Mononuclear cell (primary cell): ENCODE measurements at regions not wholly inside any gene's neighbourhood (a gene's known extent, or its start where the extent isn't known, plus 50 kb on each side); places are given as distances from the start of the nearest gene placed in this dataset.

ENCODE experiments used
- H3K27me3 ChIP-seq: 2 replicates; pipeline ENCODE4 v1.6.0; 2011; ENCODE audit warnings: low read length, control low read depth; ENCODE audit not compliant: insufficient read depth
- H3K4me1 ChIP-seq: 2 replicates; pipeline ENCODE4 v1.5.1; 2011; ENCODE audit warnings: mild to moderate bottlenecking, low read length, control low read depth; ENCODE audit not compliant: insufficient read depth
- H3K4me3 ChIP-seq: 2 replicates; pipeline ENCODE4 v1.5.1; 2011; ENCODE audit warnings: mild to moderate bottlenecking, low read length, moderate library complexity
- H3K9me3 ChIP-seq: 2 replicates; pipeline ENCODE4 v1.5.1; 2011; ENCODE audit warnings: low read depth, mild to moderate bottlenecking, control low read depth, low read length

DNA sequence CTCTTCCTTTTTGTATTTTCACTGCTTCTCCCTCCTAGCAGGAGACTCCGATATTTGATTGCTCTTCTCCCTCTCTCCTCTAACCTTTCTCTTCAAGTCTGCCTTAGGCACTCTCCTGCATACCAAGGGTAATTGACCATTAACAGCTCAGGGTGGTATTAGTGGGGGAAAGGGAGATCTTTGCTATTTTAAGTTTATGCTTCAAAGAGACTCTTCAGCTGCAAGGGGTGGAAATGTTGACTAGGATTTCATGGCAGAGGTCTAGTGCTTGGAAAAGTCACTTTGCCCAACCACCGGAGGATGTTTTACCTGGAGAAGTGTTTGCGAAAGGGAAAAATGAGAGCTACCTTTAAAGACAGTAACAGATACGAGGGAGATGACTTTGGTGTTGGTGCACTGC, 453.7 kb downstream of the SLC4A3 start:
- no peaks in the 10 kb centered on the region for H3K9me3 ChIP-seq
- no peak overlapping the region for H3K4me3 ChIP-seq

DNA sequence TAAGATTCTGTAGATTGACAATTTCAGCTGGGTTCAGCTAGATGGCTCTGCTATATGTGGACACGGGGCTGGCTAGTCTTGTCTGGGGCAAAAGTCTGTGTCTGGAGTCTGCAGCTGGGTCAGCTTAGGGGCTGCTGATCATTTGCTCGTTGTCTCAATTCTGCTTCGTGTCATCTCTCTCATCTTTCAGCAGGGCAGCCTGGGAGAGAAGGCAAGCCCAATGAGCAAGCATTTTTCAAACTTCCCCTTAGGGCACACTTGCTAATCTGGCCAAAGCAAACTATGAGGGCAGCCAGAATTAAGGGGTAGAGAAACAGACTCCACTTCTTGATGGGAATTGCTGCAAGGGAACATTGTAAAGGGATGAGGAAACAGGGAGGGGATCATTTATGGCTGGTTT, 462.6 kb downstream of the SLC4A3 start:
- H3K27me3 ChIP-seq = no peaks in the 10 kb centered on the region
- H3K4me1 ChIP-seq = no peaks in the 10 kb centered on the region
- H3K4me3 ChIP-seq = no peak overlapping the region
- no peaks in the 10 kb centered on the region for H3K9me3 ChIP-seq

More for the DNA sequence above, 453.7 kb downstream of the SLC4A3 start:
- Histone ChIP-seq H3K4me1 (no peaks in the 10 kb centered on the region), H3K27me3 (no peaks in the 10 kb centered on the region)

DNA sequence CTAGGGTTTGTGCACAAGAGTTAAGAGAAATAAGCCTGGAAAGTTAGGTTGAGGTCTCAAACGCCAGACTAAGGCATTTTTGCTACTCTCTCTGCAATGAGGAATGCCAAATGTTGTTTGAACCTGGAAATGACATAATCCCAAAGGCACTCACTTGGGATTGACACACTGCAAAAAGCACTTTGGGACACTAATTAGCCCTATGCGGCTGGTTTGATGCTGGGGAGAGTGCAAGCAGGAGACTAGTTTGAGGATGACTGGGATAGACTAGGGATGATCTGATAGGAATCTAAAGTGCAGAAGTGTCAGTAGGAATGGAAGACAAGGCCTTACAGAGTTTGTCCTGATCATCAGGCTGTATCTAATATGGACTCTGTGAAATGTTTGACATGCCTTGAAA, 469.0 kb downstream of the SLC4A3 start:
- Histone ChIP-seq H3K4me1 (no peaks in the 10 kb centered on the region), H3K27me3 (no peaks in the 10 kb centered on the region), H3K4me3 (no peak overlapping the region), H3K9me3 (no peaks in the 10 kb centered on the region)

DNA sequence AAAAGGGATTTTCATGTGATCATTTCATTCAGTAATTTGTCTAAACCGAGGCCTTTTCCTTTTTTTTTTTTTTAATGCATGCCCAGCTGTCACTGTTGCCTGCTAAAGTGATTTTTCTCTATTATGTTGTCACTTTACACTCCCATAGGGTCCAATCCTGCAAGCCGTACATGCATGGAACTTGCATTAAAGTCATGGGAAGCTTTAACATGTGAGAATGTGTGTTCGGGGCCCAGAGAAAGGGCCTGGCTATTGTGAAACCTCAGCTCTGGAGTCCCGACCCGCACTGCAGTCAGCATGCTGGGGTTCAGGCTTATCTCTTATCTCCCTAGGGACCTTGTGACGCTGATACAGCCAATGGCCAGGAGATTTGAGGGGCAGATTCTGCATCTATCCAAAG, 474.6 kb downstream of the SLC4A3 start:
- H3K9me3 ChIP-seq = no peaks in the 10 kb centered on the region
- H3K27me3 ChIP-seq = no peaks in the 10 kb centered on the region
- H3K4me1 ChIP-seq = no peaks in the 10 kb centered on the region
- H3K4me3 ChIP-seq = no peak overlapping the region

DNA sequence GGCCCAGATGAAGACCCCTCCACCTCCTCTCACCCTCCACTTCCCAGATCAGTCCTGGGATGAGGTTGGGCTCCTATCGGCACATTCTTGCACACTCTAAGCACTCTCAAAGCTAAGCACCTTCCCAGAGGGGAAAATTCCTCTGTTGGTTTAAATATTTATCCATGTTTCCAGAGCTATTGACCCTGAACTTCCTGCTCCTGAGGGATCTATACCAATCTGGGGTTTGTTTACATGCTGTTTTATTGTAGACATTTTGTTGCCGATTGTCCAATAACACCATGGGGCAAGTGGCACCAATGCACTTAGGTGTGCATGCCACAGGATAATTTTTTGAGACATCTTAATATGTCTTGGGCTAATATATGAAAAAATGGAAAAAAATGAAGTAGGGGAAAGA, 476.2 kb downstream of the SLC4A3 start:
- Histone ChIP-seq H3K4me1 (no peaks in the 10 kb centered on the region), H3K27me3 (no peaks in the 10 kb centered on the region), H3K4me3 (no peak overlapping the region), H3K9me3 (no peaks in the 10 kb centered on the region)

DNA sequence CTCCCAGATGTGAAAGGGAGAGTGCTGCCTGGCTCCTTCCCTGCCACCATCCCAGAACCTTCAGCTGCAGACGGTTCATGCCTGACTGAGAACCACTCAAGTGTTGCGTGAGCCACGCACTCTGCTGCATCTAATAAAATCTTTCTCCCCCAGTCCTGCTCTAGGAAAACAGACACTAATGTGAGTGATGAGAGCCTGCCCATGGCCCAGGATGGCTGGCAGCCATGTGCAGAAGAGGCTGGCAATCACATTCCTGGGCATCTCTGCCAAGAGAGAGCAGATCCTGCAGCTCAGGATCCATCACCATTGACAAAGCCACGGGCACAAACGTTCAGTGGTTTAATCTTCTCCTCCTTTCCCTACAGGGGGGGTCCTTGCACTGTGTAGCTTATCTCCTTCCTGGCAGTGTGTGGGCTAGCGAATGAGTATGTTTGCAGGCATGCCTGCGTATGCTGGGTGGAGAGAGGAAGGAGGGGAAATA, 477.5 kb downstream of the SLC4A3 start:
- Histone ChIP-seq H3K9me3 (no peaks in the 10 kb centered on the region), H3K4me1 (no peaks in the 10 kb centered on the region), H3K27me3 (no peaks in the 10 kb centered on the region), H3K4me3 (no peak overlapping the region)

DNA sequence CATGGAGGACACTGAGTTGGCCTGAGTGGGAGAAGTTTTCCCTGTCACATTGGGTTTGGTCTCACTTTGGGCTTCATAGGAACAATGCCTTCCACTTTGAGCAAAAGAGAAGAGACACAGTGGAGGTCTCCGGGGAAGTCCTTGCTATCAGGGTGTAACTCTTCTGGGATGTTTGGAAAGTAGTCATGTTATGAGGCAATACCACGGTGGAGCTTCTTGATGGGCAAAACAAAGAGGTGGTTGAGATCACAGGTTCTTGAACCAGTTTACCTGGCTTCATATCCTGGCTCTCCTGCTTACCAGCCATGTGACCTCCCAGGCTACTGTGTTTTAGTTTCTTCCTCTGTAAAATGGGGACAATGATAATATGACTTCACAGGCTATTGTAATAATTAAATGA, 478.6 kb downstream of the SLC4A3 start:
- Histone ChIP-seq H3K4me3 (no peak overlapping the region), H3K27me3 (no peaks in the 10 kb centered on the region), H3K9me3 (no peaks in the 10 kb centered on the region), H3K4me1 (no peaks in the 10 kb centered on the region)

DNA sequence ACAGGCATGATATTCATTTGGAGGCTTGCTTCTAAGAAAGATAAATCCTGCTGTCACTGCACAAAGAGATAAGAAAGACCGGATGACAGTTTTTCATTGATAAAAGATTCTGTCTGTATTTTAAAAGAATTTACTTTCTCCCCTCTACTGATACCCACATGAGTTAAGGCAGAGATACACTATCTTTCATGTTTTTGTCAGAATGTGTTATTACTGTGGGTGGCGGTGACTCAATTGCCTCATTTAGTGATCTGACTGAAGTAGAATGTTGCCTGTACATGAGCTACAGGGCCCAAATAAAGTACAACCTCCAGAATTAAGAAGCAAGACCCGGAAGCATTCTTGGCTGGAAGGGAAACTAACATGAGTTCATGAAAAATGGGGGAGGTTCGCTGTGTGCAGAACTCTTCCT, 480.0 kb downstream of the SLC4A3 start:
- Histone ChIP-seq H3K4me1 (no peaks in the 10 kb centered on the region), H3K27me3 (no peaks in the 10 kb centered on the region), H3K9me3 (no peaks in the 10 kb centered on the region), H3K4me3 (no peak overlapping the region)

DNA sequence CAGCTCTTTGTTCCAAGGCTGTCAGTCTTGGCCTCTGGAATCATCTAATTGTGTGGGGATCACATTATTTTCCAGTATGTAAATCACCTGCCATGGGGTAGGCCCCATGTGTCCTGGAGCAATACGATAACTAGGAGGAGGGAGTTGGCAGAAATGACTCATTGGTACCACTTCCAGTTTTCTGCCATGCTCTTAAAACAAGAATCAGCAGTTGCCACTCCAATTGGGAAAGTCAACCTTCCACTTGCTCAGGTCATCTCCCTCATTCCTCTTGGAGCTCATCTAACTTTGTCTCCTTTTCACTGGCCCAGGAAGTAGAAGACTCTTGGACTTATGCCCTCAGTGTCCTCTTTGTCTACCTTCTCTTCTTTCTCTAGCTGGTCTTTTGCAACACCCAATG, 487.0 kb downstream of the SLC4A3 start:
- no peaks in the 10 kb centered on the region for H3K27me3 ChIP-seq

DNA sequence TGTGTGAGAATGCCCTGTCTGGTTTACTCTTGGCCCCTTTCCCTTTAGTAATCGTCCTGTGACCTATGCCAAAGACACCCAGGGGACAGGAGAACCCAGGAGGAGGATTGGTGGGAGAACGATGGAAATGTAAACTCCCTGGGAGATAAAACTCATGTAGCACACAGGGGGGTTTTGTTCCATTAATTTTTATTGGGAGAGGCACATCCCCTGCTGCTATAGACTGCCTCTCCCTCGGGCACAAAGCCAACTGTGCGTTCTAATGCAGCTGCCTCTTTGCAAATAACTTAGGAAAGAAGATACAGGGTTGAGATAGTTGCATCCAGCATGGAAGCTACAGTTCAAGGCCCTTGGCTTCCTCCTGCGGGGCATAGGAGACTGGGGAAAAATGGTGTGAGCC, 489.6 kb downstream of the SLC4A3 start:
- Histone ChIP-seq H3K4me1 (no peaks in the 10 kb centered on the region), H3K9me3 (no peaks in the 10 kb centered on the region), H3K27me3 (no peaks in the 10 kb centered on the region)

More for the DNA sequence above, 487.0 kb downstream of the SLC4A3 start:
- H3K4me3 ChIP-seq = no peak overlapping the region
- H3K9me3 ChIP-seq = no peaks in the 10 kb centered on the region
- H3K4me1 ChIP-seq = no peaks in the 10 kb centered on the region

DNA sequence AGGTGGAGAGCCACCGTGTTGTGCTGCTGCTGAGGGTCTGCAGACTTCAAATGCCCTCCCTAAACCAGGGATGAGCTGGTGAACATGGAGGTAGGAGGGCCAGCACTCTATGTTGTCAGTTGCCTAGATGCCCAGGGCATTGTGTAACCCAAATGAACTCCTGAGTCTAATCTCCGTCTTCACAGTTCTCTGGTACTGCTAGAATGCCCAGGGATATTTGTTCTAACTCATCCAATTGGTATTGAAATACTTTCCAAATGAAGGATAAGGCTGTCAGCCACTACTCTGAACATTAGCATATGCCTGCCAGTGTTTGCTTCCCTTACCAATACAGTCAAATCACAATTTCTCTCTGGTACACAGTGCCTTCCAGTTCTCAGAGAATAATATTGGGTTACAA, 492.6 kb downstream of the SLC4A3 start:
- Histone ChIP-seq H3K4me1 (no peaks in the 10 kb centered on the region), H3K4me3 (no peak overlapping the region)

More for the DNA sequence above, 489.6 kb downstream of the SLC4A3 start:
- no peak overlapping the region for H3K4me3 ChIP-seq

DNA sequence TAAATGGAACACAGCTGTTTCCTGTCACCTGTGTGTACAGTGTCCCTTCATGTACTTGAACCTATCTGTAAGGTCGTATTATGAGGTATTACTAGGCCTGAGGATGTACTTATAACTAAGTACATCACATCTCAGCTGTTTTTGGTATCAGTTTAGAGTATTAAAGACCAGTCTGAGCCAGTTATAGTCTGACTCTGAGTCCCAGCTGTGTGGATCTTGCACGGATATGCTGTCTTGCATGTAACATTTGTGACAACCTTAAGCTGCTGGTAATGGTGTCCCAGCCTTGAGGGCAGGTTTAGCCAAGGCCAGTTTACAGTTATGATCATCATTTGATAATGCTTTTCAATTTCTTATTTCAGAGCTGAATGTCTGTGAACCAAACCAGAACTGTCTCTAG, 496.3 kb downstream of the SLC4A3 start:
- H3K27me3 ChIP-seq = no peaks in the 10 kb centered on the region
- H3K4me3 ChIP-seq = no peak overlapping the region
- H3K4me1 ChIP-seq = no peaks in the 10 kb centered on the region
- no peaks in the 10 kb centered on the region for H3K9me3 ChIP-seq

More for the DNA sequence above, 492.6 kb downstream of the SLC4A3 start:
- no peaks in the 10 kb centered on the region for H3K9me3 ChIP-seq
- no peaks in the 10 kb centered on the region for H3K27me3 ChIP-seq

DNA sequence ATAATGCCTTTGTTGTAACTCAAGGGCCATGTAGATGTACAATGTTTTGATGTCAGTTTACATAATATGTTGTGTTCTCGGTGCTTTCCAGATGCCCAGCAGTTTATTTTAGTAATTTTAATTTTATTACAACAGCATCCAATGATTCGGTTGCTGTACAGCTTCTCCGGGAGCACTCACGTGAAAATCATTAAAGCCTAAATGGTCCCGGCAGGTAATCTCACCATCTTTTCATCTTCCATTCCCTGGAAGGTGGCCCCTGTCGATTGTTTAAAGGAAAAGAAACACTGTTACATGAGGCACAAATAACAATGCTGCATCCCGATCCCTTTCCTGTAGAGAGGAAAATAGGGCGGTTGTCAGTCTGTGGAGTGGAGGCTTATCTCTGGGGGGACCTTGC, 498.1 kb downstream of the SLC4A3 start:
- Histone ChIP-seq H3K4me3 (no peak overlapping the region), H3K27me3 (no peaks in the 10 kb centered on the region), H3K4me1 (no peaks in the 10 kb centered on the region), H3K9me3 (no peaks in the 10 kb centered on the region)

DNA sequence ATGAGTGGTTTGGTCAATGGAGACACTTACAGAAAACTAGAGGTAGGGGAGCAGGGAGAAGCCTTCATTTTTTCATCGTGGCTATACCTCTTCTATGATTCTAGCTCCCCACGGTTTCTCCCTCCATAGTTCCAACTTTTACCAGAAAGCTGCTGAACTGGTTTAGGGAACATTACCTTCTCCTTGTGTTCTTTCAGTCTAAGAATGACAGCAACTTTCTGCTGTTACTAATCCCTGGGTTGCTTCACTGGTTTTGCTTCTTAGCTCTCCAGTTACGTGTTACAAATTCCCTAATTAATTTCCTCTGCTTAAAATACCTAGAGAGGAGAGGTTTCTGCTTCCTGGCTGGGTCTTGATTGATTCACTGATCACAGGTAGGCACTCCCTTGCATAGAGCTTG, 499.9 kb downstream of the SLC4A3 start:
- Histone ChIP-seq H3K4me1 (no peaks in the 10 kb centered on the region), H3K27me3 (no peaks in the 10 kb centered on the region), H3K4me3 (no peak overlapping the region), H3K9me3 (no peaks in the 10 kb centered on the region)

DNA sequence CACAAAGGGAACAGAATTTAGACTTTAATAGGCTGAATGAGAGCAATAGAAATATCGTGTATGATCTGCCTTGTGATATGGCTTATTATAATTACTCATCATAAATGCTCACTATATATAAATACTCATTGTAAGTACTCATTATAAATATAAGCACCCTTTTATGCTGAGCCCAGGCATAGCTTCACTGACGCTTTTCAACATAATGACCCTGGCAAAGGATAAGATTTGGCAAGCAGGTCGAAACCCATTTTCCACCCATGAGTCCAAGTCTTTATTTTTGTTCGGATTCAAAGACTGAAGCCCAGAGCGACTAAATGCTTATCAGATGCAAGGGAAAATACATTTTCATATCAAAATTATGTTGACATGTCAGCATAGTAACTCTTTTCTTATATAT, 500.4 kb downstream of the SLC4A3 start:
- no peaks in the 10 kb centered on the region for H3K4me1 ChIP-seq
- H3K9me3 ChIP-seq = no peaks in the 10 kb centered on the region
- no peak overlapping the region for H3K4me3 ChIP-seq
- H3K27me3 ChIP-seq = no peaks in the 10 kb centered on the region

DNA sequence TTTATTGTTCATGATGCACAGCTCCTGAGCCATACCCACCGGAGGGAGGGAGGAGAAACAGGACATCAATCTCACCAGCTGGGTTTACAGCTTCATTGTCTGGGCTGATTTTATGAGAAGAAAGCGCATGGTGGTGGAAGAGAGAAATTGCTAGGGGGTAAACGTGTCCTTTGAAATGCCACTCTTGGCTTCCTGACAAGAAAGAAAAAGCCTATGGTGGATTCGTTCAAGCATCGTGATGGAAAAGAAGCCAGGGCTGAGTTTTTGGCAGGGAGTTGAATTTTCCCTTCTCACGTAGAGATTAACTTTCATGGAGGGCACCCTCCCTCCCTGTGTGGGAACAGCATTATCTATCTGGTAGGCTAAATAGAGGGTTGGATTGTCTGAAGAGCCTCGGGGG, 502.0 kb downstream of the SLC4A3 start:
- H3K4me3 ChIP-seq = no peak overlapping the region

More for the DNA sequence above, 502.0 kb downstream of the SLC4A3 start:
- no peaks in the 10 kb centered on the region for H3K27me3 ChIP-seq
- H3K4me1 ChIP-seq = no peaks in the 10 kb centered on the region
- no peaks in the 10 kb centered on the region for H3K9me3 ChIP-seq
